ENCODE measurements at regions not wholly inside any gene's neighbourhood (a gene's known extent, or its start where the extent isn't known, plus 50 kb on each side); places are given as distances from the start of the nearest gene placed in this dataset.

GRCh38 chr10:81575036-81575435 is 300.0 kb upstream of the NRG3 start:
- TF ChIP-seq POLR2AphosphoS5 (IDR thresholded peaks at IDR 0.05; ENCODE audit: borderline replicate concordance, low read depth, low read length) (no peak), EZH2 (IDR thresholded peaks at IDR 0.05) (no peak), FOXP2 (optimal IDR thresholded peaks at IDR 0.05; ENCODE audit: control extremely low read depth, extremely low read length, insufficient read depth) (no peak)
